Mesenchymal stem cell (in vitro differentiated cells and primary cell): ENCODE measurements at regions not wholly inside any gene's neighbourhood (a gene's known extent, or its start where the extent isn't known, plus 50 kb on each side); places are given as distances from the start of the nearest gene placed in this dataset.

ENCODE experiments used
- DNase-seq: peaks from one replicate; pipeline ENCODE4 v3.0.0-alpha.2; 2013
- H2AFZ ChIP-seq: one replicate; pipeline ENCODE4 v1.6.1; 2013; ENCODE audit warnings: low read depth, mild to moderate bottlenecking, control low read depth, inconsistent platforms, low read length, moderate library complexity
- H2AK5ac ChIP-seq: 2 replicates; pipeline ENCODE4 v1.6.1; 2013; ENCODE audit warnings: low read length, moderate library complexity, mild to moderate bottlenecking, inconsistent platforms; ENCODE audit not compliant: severe bottlenecking
- H2BK120ac ChIP-seq: one replicate; pipeline ENCODE4 v1.6.1; 2013; ENCODE audit warnings: low read depth, mild to moderate bottlenecking, inconsistent platforms, low read length, moderate library complexity
- H2BK12ac ChIP-seq, 2 experiments: one replicate each; pipeline ENCODE4 v1.6.1; 2013; ENCODE audit warnings: inconsistent platforms in 2 of 2, low read length in 2 of 2, mild to moderate bottlenecking in 2 of 2, moderate library complexity in 2 of 2, control low read depth in 1 of 2
- H2BK15ac ChIP-seq: one replicate; pipeline ENCODE4 v1.6.1; 2013; ENCODE audit warnings: mild to moderate bottlenecking, low read depth, inconsistent platforms; ENCODE audit not compliant: poor library complexity, severe bottlenecking
- H2BK5ac ChIP-seq: 2 replicates; pipeline ENCODE4 v1.6.1; 2013; ENCODE audit warnings: low read depth, mild to moderate bottlenecking, low read length, control low read depth, inconsistent platforms; ENCODE audit not compliant: poor library complexity, severe bottlenecking
- H3K14ac ChIP-seq, 2 experiments: one replicate each; pipeline ENCODE4 v1.6.1; 2013; ENCODE audit warnings: inconsistent platforms in 2 of 2, low read length in 2 of 2, control low read depth in 1 of 2, mild to moderate bottlenecking in 1 of 2, moderate library complexity in 1 of 2
- H3K18ac ChIP-seq, 2 experiments: one replicate each; pipeline ENCODE4 v1.6.1; 2013; ENCODE audit warnings: inconsistent platforms in 2 of 2, low read length in 2 of 2, control low read depth in 1 of 2, low read depth in 1 of 2, mild to moderate bottlenecking in 1 of 2
- H3K23ac ChIP-seq, 2 experiments: one replicate each; pipeline ENCODE4 v1.6.1; 2013; ENCODE audit warnings: inconsistent platforms in 2 of 2, low read length in 2 of 2, mild to moderate bottlenecking in 2 of 2, moderate library complexity in 2 of 2, control low read depth in 1 of 2
- H3K27ac ChIP-seq: 2 replicates; pipeline ENCODE4 v1.5.1; 2013; ENCODE audit warnings: mild to moderate bottlenecking, moderate library complexity, low read length, control low read depth, inconsistent platforms; ENCODE audit not compliant: poor library complexity, severe bottlenecking
- H3K27me3 ChIP-seq, 2 experiments: 2 replicates each; pipeline versions ENCODE4 v1.6.1 to v1.7.0; 2013; ENCODE audit warnings: low read length in 2 of 2, mild to moderate bottlenecking in 2 of 2, moderate library complexity in 2 of 2, control low read depth in 1 of 2, inconsistent platforms in 1 of 2; ENCODE audit not compliant: control insufficient read depth in 1 of 2, insufficient read depth in 1 of 2
- H3K36me3 ChIP-seq, 2 experiments: 2 replicates each; pipeline versions ENCODE4 v1.6.1 to v1.7.0; 2013; ENCODE audit warnings: low read length in 2 of 2, control low read depth in 1 of 2, inconsistent platforms in 1 of 2, low read depth in 1 of 2, mild to moderate bottlenecking in 1 of 2; ENCODE audit not compliant: insufficient read depth in 2 of 2, control insufficient read depth in 1 of 2
- H3K4ac ChIP-seq, 2 experiments: one replicate each; pipeline ENCODE4 v1.6.1; 2013; ENCODE audit warnings: inconsistent platforms in 2 of 2, low read length in 2 of 2, mild to moderate bottlenecking in 2 of 2, moderate library complexity in 2 of 2, control low read depth in 1 of 2, low read depth in 1 of 2
- H3K4me1 ChIP-seq: 2 replicates; pipeline ENCODE4 v1.6.1; 2013; ENCODE audit warnings: low read depth, low read length, control low read depth; ENCODE audit not compliant: control insufficient read depth, insufficient read depth
- H3K4me2 ChIP-seq: 2 replicates; pipeline ENCODE4 v1.6.1; 2013; ENCODE audit warnings: low read length, mild to moderate bottlenecking, inconsistent platforms; ENCODE audit not compliant: poor library complexity, severe bottlenecking
- H3K4me3 ChIP-seq, 2 experiments: 2 replicates each; pipeline versions ENCODE4 v1.5.1 to v1.7.0; 2013; ENCODE audit warnings: low read length in 2 of 2, mild to moderate bottlenecking in 2 of 2, control low read depth in 1 of 2, low read depth in 1 of 2; ENCODE audit not compliant: insufficient read depth in 1 of 2
- H3K79me1 ChIP-seq: replicated peaks from 2 replicates; pipeline ENCODE4 v1.6.1; 2013; ENCODE audit warnings: mild to moderate bottlenecking, control low read depth, low read length, inconsistent platforms; ENCODE audit not compliant: poor library complexity, severe bottlenecking
- H3K9ac ChIP-seq: 2 replicates; pipeline ENCODE4 v1.7.0; 2013; ENCODE audit warnings: mild to moderate bottlenecking, low read length, moderate library complexity
- H3K9me3 ChIP-seq: 2 replicates; pipeline ENCODE4 v1.7.0; 2013; ENCODE audit warnings: mild to moderate bottlenecking, low read length; ENCODE audit not compliant: control insufficient read depth
- H4K8ac ChIP-seq: one replicate; pipeline ENCODE4 v1.6.1; 2013; ENCODE audit warnings: inconsistent platforms, mild to moderate bottlenecking, low read length, moderate library complexity
- H4K91ac ChIP-seq: one replicate; pipeline ENCODE4 v1.6.1; 2013; ENCODE audit warnings: mild to moderate bottlenecking, low read length, inconsistent platforms
- WGBS: methylation state at CpG from one replicate; pipeline ENCODE4 v1.1.7; 2013; ENCODE audit warnings: mixed read lengths; 5-methylcytosine and 5-hydroxymethylcytosine counted together

GRCh38 chr4:175559526-175559925, 252.5 kb downstream of the GPM6A start:
- Histone ChIP-seq H3K79me1 (no peaks in the 10 kb centered on the region), H2AFZ (no peak overlapping the region), H3K27me3 (no peaks in the 10 kb centered on the region), H3K36me3 (no peaks in the 10 kb centered on the region), H3K27ac (no peak overlapping the region), H3K9ac (no peak overlapping the region), H3K14ac (no peak overlapping the region), H3K4me2 (no peak overlapping the region), H2BK5ac (no peak overlapping the region), H4K8ac (no peak overlapping the region), H2BK120ac (no peak overlapping the region), H3K4me3 (no peak overlapping the region), H3K4ac (no peak overlapping the region), H3K23ac (no peak overlapping the region), H3K4me1 (no peaks in the 10 kb centered on the region), H2BK12ac (no peak overlapping the region), H3K9me3 (no peaks in the 10 kb centered on the region), H3K18ac (no peak overlapping the region), H2BK15ac (no peak overlapping the region), H2AK5ac (no peak overlapping the region), H4K91ac (no peak overlapping the region)
- no peak for DNase-seq
- WGBS = 100% methylated on average over 1 of the region's 2 CpGs

GRCh38 chr4:175560604-175561003, 251.5 kb downstream of the GPM6A start:
- no peak overlapping the region for H2AFZ ChIP-seq
- no peak overlapping the region for H2BK15ac ChIP-seq
- H3K18ac ChIP-seq = no peak overlapping the region
- H3K9me3 ChIP-seq = no peaks in the 10 kb centered on the region
- H3K14ac ChIP-seq = no peak overlapping the region
- H2BK12ac ChIP-seq = no peak overlapping the region
- H3K4me1 ChIP-seq = no peaks in the 10 kb centered on the region
- H3K4me3 ChIP-seq = no peak overlapping the region
- H3K9ac ChIP-seq = peak overlapping the region; percentile 26
- H3K23ac ChIP-seq = no peak overlapping the region
- no peak overlapping the region for H3K27ac ChIP-seq
- no peaks in the 10 kb centered on the region for H3K27me3 ChIP-seq
- H3K36me3 ChIP-seq = no peaks in the 10 kb centered on the region
- no peak overlapping the region for H2BK5ac ChIP-seq
- no peak overlapping the region for H4K8ac ChIP-seq
- H3K4ac ChIP-seq = no peak overlapping the region
- H2BK120ac ChIP-seq = no peak overlapping the region
- DNase-seq = peak; percentile 7
- H3K4me2 ChIP-seq = no peak overlapping the region
- no peak overlapping the region for H4K91ac ChIP-seq
- no peaks in the 10 kb centered on the region for H3K79me1 ChIP-seq
- WGBS = no CpG with 5 or more reads among the region's 1 CpG
- H2AK5ac ChIP-seq = no peak overlapping the region

GRCh38 chr4:175561696-175562095, 250.4 kb downstream of the GPM6A start:
- Histone ChIP-seq H3K14ac (no peak overlapping the region), H3K4me3 (no peak overlapping the region), H2BK5ac (no peak overlapping the region), H4K8ac (no peak overlapping the region), H2AFZ (no peak overlapping the region), H2BK12ac (no peak overlapping the region), H3K9me3 (no peaks in the 10 kb centered on the region), H2BK120ac (no peak overlapping the region), H3K4me2 (no peak overlapping the region), H3K27me3 (no peaks in the 10 kb centered on the region), H3K36me3 (no peaks in the 10 kb centered on the region), H3K79me1 (no peaks in the 10 kb centered on the region), H3K18ac (no peak overlapping the region), H3K27ac (no peak overlapping the region), H3K4ac (no peak overlapping the region), H2BK15ac (no peak overlapping the region), H3K23ac (no peak overlapping the region), H2AK5ac (no peak overlapping the region), H4K91ac (no peak overlapping the region), H3K4me1 (no peaks in the 10 kb centered on the region), H3K9ac (no peak overlapping the region)
- 82% methylated on average over 1 of the region's 1 CpG for WGBS
- no peak for DNase-seq

- H2BK12ac ChIP-seq = no peak overlapping the region
- H3K36me3 ChIP-seq = no peaks in the 10 kb centered on the region
- H3K23ac ChIP-seq = no peak overlapping the region
- no peak overlapping the region for H4K8ac ChIP-seq
- no peaks in the 10 kb centered on the region for H3K9me3 ChIP-seq
- H3K27ac ChIP-seq = no peak overlapping the region
- H3K4me1 ChIP-seq = no peaks in the 10 kb centered on the region
- H3K18ac ChIP-seq = no peak overlapping the region
- H3K4ac ChIP-seq = no peak overlapping the region
- H2BK120ac ChIP-seq = no peak overlapping the region
- no peak overlapping the region for H2BK15ac ChIP-seq
- DNase-seq = no peak
- no peak overlapping the region for H3K14ac ChIP-seq
- H3K4me3 ChIP-seq = no peak overlapping the region
- H3K4me2 ChIP-seq = no peak overlapping the region
- H2AK5ac ChIP-seq = no peak overlapping the region
- H3K9ac ChIP-seq = no peak overlapping the region
- no peaks in the 10 kb centered on the region for H3K79me1 ChIP-seq
- H4K91ac ChIP-seq = no peak overlapping the region
- WGBS = no CpG with 5 or more reads among the region's 2 CpGs
- no peaks in the 10 kb centered on the region for H3K27me3 ChIP-seq
- H2AFZ ChIP-seq = no peak overlapping the region
- no peak overlapping the region for H2BK5ac ChIP-seq
Measured at GRCh38 chr4:175562111-175562510, 250.0 kb downstream of the GPM6A start.
